ENCODE measurements at regions not wholly inside any gene's neighbourhood (a gene's known extent, or its start where the extent isn't known, plus 50 kb on each side); places are given as distances from the start of the nearest gene placed in this dataset.

GRCh38 chr17:70829876-70830275 lies 660.5 kb downstream of the KCNJ2 start:
- TF ChIP-seq CTCF (IDR thresholded peaks at IDR 0.05) (no peak), POLR2A (IDR thresholded peaks at IDR 0.05) (no peak)

Measured in stomach (tissue), 4 donors.